ENCODE measurements at regions not wholly inside any gene's neighbourhood (a gene's known extent, or its start where the extent isn't known, plus 50 kb on each side); places are given as distances from the start of the nearest gene placed in this dataset.

- DNase-seq (ENCODE audit: low read depth in 2 of 2) = no peak
Measured at GRCh38 chr2:136468799-136469369, 296.5 kb upstream of the THSD7B start.

GRCh38 chr2:136452528-136452927, 312.8 kb upstream of the THSD7B start:
- DNase-seq (ENCODE audit: low read depth in 2 of 2) = no peak

- DNase-seq (ENCODE audit: low read depth in 2 of 2) = no peak
Measured at GRCh38 chr2:136448986-136449780, 316.2 kb upstream of the THSD7B start.

- DNase-seq (ENCODE audit: low read depth in 2 of 2) = no peak
Measured at GRCh38 chr2:136448432-136448831, 316.9 kb upstream of the THSD7B start.

GRCh38 chr2:136444323-136444722, 321.0 kb upstream of the THSD7B start:
- DNase-seq (ENCODE audit: low read depth in 2 of 2) = no peak

- DNase-seq (ENCODE audit: low read depth in 2 of 2) = no peak
Measured at GRCh38 chr2:136443661-136444060, 321.7 kb upstream of the THSD7B start.

- no peak for DNase-seq (ENCODE audit: low read depth in 2 of 2)
Measured at GRCh38 chr2:136441979-136442714, 323.2 kb upstream of the THSD7B start.

- no peak for DNase-seq (ENCODE audit: low read depth in 2 of 2)
Measured at GRCh38 chr2:136439064-136439676, 321.2 kb upstream of the CXCR4 start.

- no peak for DNase-seq (ENCODE audit: low read depth in 2 of 2)
Measured at GRCh38 chr2:136437461-136437860, 319.5 kb upstream of the CXCR4 start.

GRCh38 chr2:136436936-136437335, 319.0 kb upstream of the CXCR4 start:
- DNase-seq (ENCODE audit: low read depth in 2 of 2) = no peak

- no peak for DNase-seq (ENCODE audit: low read depth in 2 of 2)
Measured at GRCh38 chr2:136434251-136434715, 316.3 kb upstream of the CXCR4 start.

GRCh38 chr2:136433261-136433660, 315.3 kb upstream of the CXCR4 start:
- no peak for DNase-seq (ENCODE audit: low read depth in 2 of 2)

GRCh38 chr2:136424112-136424511, 306.2 kb upstream of the CXCR4 start:
- DNase-seq (ENCODE audit: low read depth in 2 of 2) = no peak

GRCh38 chr2:136423516-136423996, 305.6 kb upstream of the CXCR4 start:
- peak; percentile 75 to 82 for DNase-seq (ENCODE audit: low read depth in 2 of 2)

GRCh38 chr2:136422512-136422911, 304.6 kb upstream of the CXCR4 start:
- no peak for DNase-seq (ENCODE audit: low read depth in 2 of 2)

- DNase-seq (ENCODE audit: low read depth in 2 of 2) = no peak
Measured at GRCh38 chr2:136420346-136420745, 302.4 kb upstream of the CXCR4 start.

- DNase-seq (ENCODE audit: low read depth in 2 of 2) = no peak
Measured at GRCh38 chr2:136411946-136412345, 294.0 kb upstream of the CXCR4 start.

GRCh38 chr2:136410673-136411072, 292.7 kb upstream of the CXCR4 start:
- DNase-seq (ENCODE audit: low read depth in 2 of 2) = no peak

- no peak for DNase-seq (ENCODE audit: low read depth in 2 of 2)
Measured at GRCh38 chr2:136408795-136409194, 290.8 kb upstream of the CXCR4 start.

- no peak for DNase-seq (ENCODE audit: low read depth in 2 of 2)
Measured at GRCh38 chr2:136407952-136408318, 290.0 kb upstream of the CXCR4 start.

GRCh38 chr2:136407117-136407951, 289.4 kb upstream of the CXCR4 start:
- no peak for DNase-seq (ENCODE audit: low read depth in 2 of 2)
